HEK293T (cell line): ENCODE measurements at regions not wholly inside any gene's neighbourhood (a gene's known extent, or its start where the extent isn't known, plus 50 kb on each side); places are given as distances from the start of the nearest gene placed in this dataset.

Experiments
- CTCF ChIA-PET: fragments of 350-600 bp; formaldehyde crosslinking; extraction: SDS; loops from one replicate; lab custom pipeline; 2021; ENCODE audit warnings: antibody characterized with exemption, inconsistent platforms; lab: Yijun Ruan, JAX
- POLR2A ChIA-PET: fragments of 350-600 bp; formaldehyde crosslinking; extraction: SDS; loops from one replicate; lab custom pipeline; 2020; ENCODE audit warnings: antibody characterized with exemption, inconsistent platforms; lab: Yijun Ruan, JAX
- DNase-seq: peaks from one replicate; pipeline ENCODE4 v3.0.0; 2012; ENCODE audit warnings: mixed read lengths; ENCODE audit errors: extremely low spot score
- ARNT ChIP-seq: fragments of 450-650 bp; IDR thresholded peaks from 2 replicates; pipeline ENCODE4 v1.6.1; 2017; ENCODE audit warnings: mild to moderate bottlenecking
- BHLHE40 ChIP-seq: fragments of 450-650 bp; IDR thresholded peaks from 2 replicates; pipeline ENCODE4 v1.6.1; 2016; ENCODE audit warnings: mild to moderate bottlenecking, moderate library complexity, borderline replicate concordance
- CTBP1 ChIP-seq: fragments of 450-650 bp; IDR thresholded peaks from 2 replicates; pipeline ENCODE4 v1.6.1; 2016; ENCODE audit warnings: borderline replicate concordance
- ELF4 ChIP-seq: fragments of 450-650 bp; IDR thresholded peaks from 2 replicates; pipeline ENCODE4 v1.6.1; 2017; ENCODE audit warnings: antibody characterized with exemption
- FOXA1 ChIP-seq: fragments of 450-650 bp; IDR thresholded peaks from 2 replicates; pipeline ENCODE4 v1.6.1; 2016; ENCODE audit warnings: mild to moderate bottlenecking
- FOXK2 ChIP-seq: fragments of 450-650 bp; IDR thresholded peaks from 2 replicates; pipeline ENCODE4 v1.6.1; 2016; ENCODE audit warnings: mild to moderate bottlenecking
- FOXM1 ChIP-seq: fragments of 450-650 bp; IDR thresholded peaks from 2 replicates; pipeline ENCODE4 v1.6.1; 2017; ENCODE audit warnings: mild to moderate bottlenecking, borderline replicate concordance
- HDGF ChIP-seq: fragments of 450-650 bp; IDR thresholded peaks from 2 replicates; pipeline ENCODE4 v1.6.1; 2017; ENCODE audit warnings: antibody characterized with exemption, borderline replicate concordance
- L3MBTL2 ChIP-seq: fragments of 450-650 bp; conservative IDR thresholded peaks from 2 replicates; pipeline ENCODE4 v1.6.1; 2016; ENCODE audit warnings: mild to moderate bottlenecking
- LEF1 ChIP-seq: fragments of 450-650 bp; IDR thresholded peaks from 2 replicates; pipeline ENCODE4 v1.6.1; 2017; ENCODE audit warnings: mild to moderate bottlenecking, borderline replicate concordance
- NFRKB ChIP-seq: fragments of 450-650 bp; IDR thresholded peaks from 2 replicates; pipeline ENCODE4 v1.6.1; 2016; ENCODE audit warnings: mild to moderate bottlenecking, moderate library complexity
- SP1 ChIP-seq: fragments of 450-650 bp; IDR thresholded peaks from 2 replicates; pipeline ENCODE4 v1.6.1; 2017
- SUZ12 ChIP-seq: fragments of 450-650 bp; IDR thresholded peaks from 2 replicates; pipeline ENCODE4 v1.6.1; 2016; ENCODE audit warnings: mild to moderate bottlenecking
- TARDBP ChIP-seq: fragments of 450-650 bp; IDR thresholded peaks from 2 replicates; pipeline ENCODE4 v1.6.1; 2016
- ZNF384 ChIP-seq: fragments of 450-650 bp; IDR thresholded peaks from 2 replicates; pipeline ENCODE4 v1.6.1; 2016
- TF ChIP-seq, protein P1 (sequence below): fragments of 450-650 bp; IDR thresholded peaks from 2 replicates; pipeline ENCODE4 v1.6.1; 2016

DNA sequence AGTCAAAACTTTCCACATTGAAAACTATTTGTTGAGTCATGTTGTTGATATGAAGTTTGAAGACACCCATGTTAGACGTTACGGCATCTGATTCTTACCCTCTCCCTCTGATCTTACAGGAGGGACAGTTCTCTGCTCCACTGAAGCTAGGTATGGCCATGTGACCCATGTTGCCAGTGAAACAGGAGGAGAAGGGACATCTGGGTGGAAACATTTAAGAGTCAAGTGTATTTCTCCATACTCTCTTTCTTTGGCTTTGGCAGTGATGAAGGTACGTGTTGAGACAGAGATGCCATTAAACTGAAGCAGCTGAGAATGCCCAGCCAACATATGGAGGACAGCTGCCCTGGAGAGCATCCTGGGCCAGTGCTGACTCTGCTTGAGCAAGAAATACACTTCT lies 198.4 kb upstream of the PTGFR start:
- CTCF ChIA-PET, result no interaction called here
- no peak for DNase-seq
- TF ChIP-seq FOXM1, result no peak
- no peak for TF ChIP-seq SP1
- TF ChIP-seq FOXA1, result no peak
- TF ChIP-seq SUZ12, result no peak
- TF ChIP-seq CTBP1, result no peak
- no peak for TF ChIP-seq ELF4
- TF ChIP-seq ARNT, result no peak
- TF ChIP-seq LEF1, result no peak
- TF ChIP-seq FOXK2, result no peak
- TF ChIP-seq HDGF, result no peak
- no peak for TF ChIP-seq BHLHE40
- POLR2A ChIA-PET, result no interaction called here

DNA sequence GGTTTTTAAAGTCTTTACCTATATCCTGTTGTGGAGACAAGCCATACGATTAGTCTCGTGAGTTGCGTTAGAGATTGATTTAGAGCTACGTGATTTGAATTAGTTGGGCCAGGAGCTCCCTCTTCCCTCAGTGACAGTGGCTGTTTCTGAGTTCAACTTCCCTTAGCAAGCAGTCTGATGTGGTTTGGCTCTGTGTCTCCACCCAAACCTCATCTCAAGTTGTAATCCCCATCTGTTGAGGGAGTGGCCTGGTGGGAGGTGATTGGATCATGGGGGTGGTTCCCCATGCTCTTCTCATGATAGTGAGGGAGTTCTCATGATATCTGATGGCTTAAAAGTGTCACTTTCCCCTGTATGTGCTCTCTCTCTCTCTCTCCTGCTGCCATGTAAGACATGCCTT lies 192.9 kb upstream of the PTGFR start:
- CTCF ChIA-PET, result no interaction called here
- POLR2A ChIA-PET, result no interaction called here
- TF ChIP-seq NFRKB, result no peak
- TF ChIP-seq ARNT, result no peak
- TF ChIP-seq HDGF, result no peak
- TF ChIP-seq SP1, result no peak
- no peak for TF ChIP-seq BHLHE40
- TF ChIP-seq ZNF384, result no peak
- TF ChIP-seq TARDBP, result no peak
- no peak for TF ChIP-seq CTBP1
- TF ChIP-seq, protein P1, sequence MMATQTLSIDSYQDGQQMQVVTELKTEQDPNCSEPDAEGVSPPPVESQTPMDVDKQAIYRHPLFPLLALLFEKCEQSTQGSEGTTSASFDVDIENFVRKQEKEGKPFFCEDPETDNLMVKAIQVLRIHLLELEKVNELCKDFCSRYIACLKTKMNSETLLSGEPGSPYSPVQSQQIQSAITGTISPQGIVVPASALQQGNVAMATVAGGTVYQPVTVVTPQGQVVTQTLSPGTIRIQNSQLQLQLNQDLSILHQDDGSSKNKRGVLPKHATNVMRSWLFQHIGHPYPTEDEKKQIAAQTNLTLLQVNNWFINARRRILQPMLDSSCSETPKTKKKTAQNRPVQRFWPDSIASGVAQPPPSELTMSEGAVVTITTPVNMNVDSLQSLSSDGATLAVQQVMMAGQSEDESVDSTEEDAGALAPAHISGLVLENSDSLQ, result no peak
- no peak for TF ChIP-seq SUZ12
- TF ChIP-seq FOXA1, result no peak
- TF ChIP-seq ELF4, result no peak
- TF ChIP-seq L3MBTL2, result no peak
- no peak for TF ChIP-seq LEF1
- no peak for TF ChIP-seq FOXM1
- TF ChIP-seq FOXK2, result no peak
- DNase-seq, result no peak

DNA sequence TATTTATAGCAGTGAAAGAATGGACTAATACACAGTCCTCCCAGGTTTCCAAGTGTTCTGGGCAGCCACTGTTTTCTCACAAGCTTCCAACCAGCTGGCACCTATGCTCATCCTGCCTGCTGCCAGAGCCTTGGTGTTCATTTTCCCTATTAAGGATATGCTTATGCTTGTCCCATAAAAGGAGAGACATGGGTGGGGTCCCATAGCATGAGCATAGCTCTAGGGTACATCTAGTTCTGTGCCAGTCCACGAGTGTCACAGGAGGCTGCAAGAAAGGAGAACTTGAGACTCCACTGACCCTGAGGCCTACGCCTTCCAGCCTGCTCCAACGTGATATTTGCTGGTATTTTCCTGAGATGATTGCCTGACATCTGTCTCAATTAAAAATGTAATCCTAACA lies 192.4 kb upstream of the PTGFR start:
- ChIA-PET POLR2A (no interaction called here), CTCF (no interaction called here)
- TF ChIP-seq CTBP1, result no peak
- TF ChIP-seq HDGF, result no peak
- TF ChIP-seq, protein P1, result no peak
- TF ChIP-seq FOXK2, result no peak
- no peak for TF ChIP-seq L3MBTL2
- TF ChIP-seq ARNT, result no peak
- no peak for TF ChIP-seq SP1
- no peak for TF ChIP-seq SUZ12
- TF ChIP-seq TARDBP, result no peak
- no peak for TF ChIP-seq BHLHE40
- TF ChIP-seq FOXM1, result no peak
- TF ChIP-seq NFRKB, result no peak
- no peak for TF ChIP-seq FOXA1
- no peak for TF ChIP-seq ZNF384
- TF ChIP-seq LEF1, result no peak
- no peak for TF ChIP-seq ELF4

DNA sequence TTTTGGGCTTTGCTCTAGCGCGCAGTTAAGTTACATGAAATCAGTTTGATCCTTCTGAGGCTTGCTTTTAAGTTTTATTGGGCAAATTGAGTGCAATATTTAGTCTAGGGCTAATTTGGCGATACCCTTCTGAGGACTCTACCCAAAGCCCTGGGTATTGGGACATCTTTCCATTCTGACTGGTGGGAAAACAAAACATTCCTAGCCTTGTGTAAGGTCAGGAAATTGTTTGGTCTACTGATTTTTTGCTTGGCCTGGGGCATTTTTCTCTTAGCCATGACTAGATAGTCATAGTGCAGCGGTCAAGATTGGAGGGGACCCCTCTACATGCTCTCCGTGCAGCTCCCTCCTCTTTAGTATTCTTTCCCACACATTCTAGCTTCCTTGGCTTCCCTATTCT lies 189.6 kb upstream of the PTGFR start:
- ChIA-PET CTCF (no interaction called here), POLR2A (no interaction called here)
- no peak for DNase-seq
- TF ChIP-seq TARDBP (no peak), FOXA1 (no peak), SUZ12 (no peak), NFRKB (no peak), ARNT (no peak), FOXK2 (no peak), ELF4 (no peak), LEF1 (no peak), L3MBTL2 (no peak), FOXM1 (no peak), SP1 (no peak), ZNF384 (no peak), HDGF (no peak), BHLHE40 (no peak), CTBP1 (no peak)
- TF ChIP-seq, protein P1, result no peak

More for the DNA sequence above, 192.4 kb upstream of the PTGFR start:
- no peak for DNase-seq

DNA sequence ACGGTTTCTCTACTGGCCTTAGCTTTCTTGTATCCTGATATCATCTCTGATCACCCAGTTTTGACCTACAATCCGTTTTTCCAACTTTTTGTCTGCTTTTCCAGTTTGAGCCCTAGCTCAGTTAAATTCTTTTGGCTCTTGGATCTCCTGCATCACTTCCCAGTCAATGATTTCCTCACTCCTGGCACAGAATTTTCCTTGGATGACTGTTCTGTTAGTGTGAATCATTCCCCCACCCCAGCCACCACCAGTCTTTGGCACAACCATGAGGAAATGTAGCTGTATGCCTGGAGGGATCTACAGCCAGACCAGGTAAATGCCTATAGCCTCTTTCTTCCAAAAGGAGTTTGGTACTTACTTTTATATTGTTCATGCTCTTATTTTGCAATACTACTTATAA lies 187.2 kb upstream of the PTGFR start:
- no peak for DNase-seq
- CTCF ChIA-PET, result no interaction called here
- POLR2A ChIA-PET, result no interaction called here
- TF ChIP-seq FOXK2 (no peak), L3MBTL2 (no peak), CTBP1 (no peak), BHLHE40 (no peak), SUZ12 (no peak), ELF4 (no peak), ZNF384 (no peak), HDGF (no peak), LEF1 (no peak), ARNT (no peak), FOXM1 (no peak), SP1 (no peak), NFRKB (no peak), TARDBP (no peak), FOXA1 (no peak)
- TF ChIP-seq, protein P1, result no peak
